GM21515 (cell line): ENCODE measurements at regions not wholly inside any gene's neighbourhood (a gene's known extent, or its start where the extent isn't known, plus 50 kb on each side); places are given as distances from the start of the nearest gene placed in this dataset.

ENCODE experiments used
- ATAC-seq: cut with Tn5 transposase; IDR thresholded peaks from one replicate; pipeline ENCODE4 v1.9.1; 2021; ENCODE audit not compliant: unreplicated experiment

- no peak for ATAC-seq
These were observed 136.0 kb upstream of the GLI2 start for GRCh38 chr2:120599656-120600055.

- ATAC-seq, result no peak
These were observed 135.3 kb upstream of the GLI2 start for GRCh38 chr2:120600335-120600734.

GRCh38 chr2:120600786-120601185 is 134.9 kb upstream of the GLI2 start:
- no peak for ATAC-seq

- ATAC-seq, result no peak
These were observed 134.1 kb upstream of the GLI2 start for GRCh38 chr2:120601566-120601965.

- no peak for ATAC-seq
These were observed 133.4 kb upstream of the GLI2 start for GRCh38 chr2:120602251-120602650.

- ATAC-seq, result no peak
These were observed 130.9 kb upstream of the GLI2 start for GRCh38 chr2:120604767-120605166.

GRCh38 chr2:120605231-120605935 is 130.3 kb upstream of the GLI2 start:
- no peak for ATAC-seq

GRCh38 chr2:120606280-120606679 is 129.4 kb upstream of the GLI2 start:
- no peak for ATAC-seq

- no peak for ATAC-seq
These were observed 128.7 kb upstream of the GLI2 start for GRCh38 chr2:120606931-120607330.

- no peak for ATAC-seq
These were observed 128.2 kb upstream of the GLI2 start for GRCh38 chr2:120607506-120607905.

GRCh38 chr2:120607996-120608395 is 127.7 kb upstream of the GLI2 start:
- no peak for ATAC-seq

- ATAC-seq, result no peak
These were observed 125.8 kb upstream of the GLI2 start for GRCh38 chr2:120609826-120610395.

GRCh38 chr2:120611016-120611415 is 124.7 kb upstream of the GLI2 start:
- ATAC-seq, result no peak

- no peak for ATAC-seq
These were observed 123.7 kb upstream of the GLI2 start for GRCh38 chr2:120611961-120612360.

GRCh38 chr2:120612471-120612870 is 123.2 kb upstream of the GLI2 start:
- no peak for ATAC-seq

GRCh38 chr2:120612931-120613330 is 122.7 kb upstream of the GLI2 start:
- ATAC-seq, result no peak

GRCh38 chr2:120613742-120614571 is 121.7 kb upstream of the GLI2 start:
- ATAC-seq, result no peak

- no peak for ATAC-seq
These were observed 120.8 kb upstream of the GLI2 start for GRCh38 chr2:120614901-120615300.

GRCh38 chr2:120616261-120616660 is 119.4 kb upstream of the GLI2 start:
- ATAC-seq, result no peak

- ATAC-seq, result no peak
These were observed 118.6 kb upstream of the GLI2 start for GRCh38 chr2:120617055-120617454.

- no peak for ATAC-seq
These were observed 116.8 kb upstream of the GLI2 start for GRCh38 chr2:120618830-120619229.

GRCh38 chr2:120619579-120619978 is 116.1 kb upstream of the GLI2 start:
- no peak for ATAC-seq
